ENCODE measurements at regions not wholly inside any gene's neighbourhood (a gene's known extent, or its start where the extent isn't known, plus 50 kb on each side); places are given as distances from the start of the nearest gene placed in this dataset.

DNA sequence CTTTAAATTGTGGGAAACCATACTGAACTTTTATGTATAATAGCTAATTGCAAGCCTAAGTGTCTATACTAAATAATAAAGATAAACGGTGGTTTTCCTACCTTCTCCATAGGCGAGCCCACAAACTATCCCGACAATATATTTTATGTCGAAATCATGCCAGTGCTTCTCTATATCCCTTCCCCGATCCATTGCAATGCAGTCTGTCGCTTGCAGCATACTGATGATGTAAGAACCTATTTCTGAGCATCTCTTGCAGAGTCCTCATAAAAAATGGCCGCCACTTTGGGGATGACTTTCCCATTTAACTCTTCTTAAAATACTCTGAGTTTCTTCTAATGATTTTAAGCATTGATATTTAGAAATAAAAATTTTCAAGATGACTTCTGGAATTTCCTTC lies 58.1 kb upstream of the TLR3 start:
- H3K9me3 Mint-ChIP-seq, result no peaks in the 10 kb centered on the region
- TF ChIP-seq CTCF (conservative IDR thresholded peaks at IDR 0.05), result no peak
- H3K4me1 Mint-ChIP-seq, result no peaks in the 10 kb centered on the region
- no peak for DNase-seq (ENCODE audit: low read depth, low spot score)
- H3K4me3 Mint-ChIP-seq, result no peak overlapping the region
- H3K27ac Mint-ChIP-seq (ENCODE audit: unreplicated experiment), result no peak overlapping the region
- no peaks in the 10 kb centered on the region for H3K36me3 Mint-ChIP-seq (ENCODE audit: low read depth)
- no peaks in the 10 kb centered on the region for H3K27me3 Mint-ChIP-seq (ENCODE audit: low read depth)

GRCh38 chr4:186012071-186012470 lies 56.9 kb upstream of the TLR3 start:
- H3K4me3 Mint-ChIP-seq, result no peak overlapping the region
- no peaks in the 10 kb centered on the region for H3K36me3 Mint-ChIP-seq (ENCODE audit: low read depth)
- H3K27ac Mint-ChIP-seq (ENCODE audit: unreplicated experiment), result no peak overlapping the region
- no peaks in the 10 kb centered on the region for H3K9me3 Mint-ChIP-seq
- H3K4me1 Mint-ChIP-seq, result no peaks in the 10 kb centered on the region
- no peak for DNase-seq (ENCODE audit: low read depth, low spot score)
- H3K27me3 Mint-ChIP-seq (ENCODE audit: low read depth), result no peaks in the 10 kb centered on the region
- TF ChIP-seq CTCF (conservative IDR thresholded peaks at IDR 0.05), result no peak

DNA sequence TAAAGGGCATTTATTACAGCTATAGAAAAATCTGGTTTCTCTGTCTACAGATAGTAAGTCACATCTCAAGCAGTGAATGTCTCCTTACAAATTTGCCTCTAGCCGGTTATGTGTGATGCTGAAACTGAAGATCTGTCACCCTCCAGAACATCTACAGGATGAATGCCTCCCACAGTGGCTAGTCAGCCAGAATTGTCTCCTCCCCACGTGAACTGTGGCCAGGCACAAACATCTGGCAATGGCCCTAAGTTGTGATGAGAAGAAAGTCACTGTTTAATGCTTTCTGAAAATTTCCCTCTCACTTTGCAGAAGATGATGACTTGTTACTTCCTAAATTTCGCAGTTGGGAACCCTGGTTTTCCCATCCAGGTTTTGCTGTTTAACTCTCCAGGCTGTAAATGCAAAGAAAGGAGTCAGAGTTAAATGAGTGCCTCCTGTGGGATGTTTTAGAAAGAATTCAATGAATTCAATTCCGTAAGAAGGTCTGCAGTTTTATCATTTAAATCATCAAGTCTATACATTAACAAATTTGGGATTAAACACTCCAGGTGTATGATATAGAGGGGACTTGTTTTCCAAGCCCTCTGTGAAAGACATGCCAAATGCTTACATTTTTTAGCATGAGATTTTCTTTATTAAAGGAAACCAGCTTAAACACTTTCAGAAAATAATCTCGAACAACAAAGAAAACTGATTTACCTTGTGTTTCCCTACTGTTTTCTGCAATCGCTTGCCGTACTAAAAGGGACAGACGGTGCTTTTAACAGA lies 55.4 kb upstream of the TLR3 start:
- no peaks in the 10 kb centered on the region for H3K4me1 Mint-ChIP-seq
- no peaks in the 10 kb centered on the region for H3K27me3 Mint-ChIP-seq (ENCODE audit: low read depth)
- TF ChIP-seq CTCF (conservative IDR thresholded peaks at IDR 0.05), result no peak
- H3K36me3 Mint-ChIP-seq (ENCODE audit: low read depth), result no peaks in the 10 kb centered on the region
- H3K9me3 Mint-ChIP-seq, result no peaks in the 10 kb centered on the region
- H3K27ac Mint-ChIP-seq (ENCODE audit: unreplicated experiment), result no peak overlapping the region
- H3K4me3 Mint-ChIP-seq, result no peak overlapping the region
- DNase-seq (ENCODE audit: low read depth, low spot score), result no peak

DNA sequence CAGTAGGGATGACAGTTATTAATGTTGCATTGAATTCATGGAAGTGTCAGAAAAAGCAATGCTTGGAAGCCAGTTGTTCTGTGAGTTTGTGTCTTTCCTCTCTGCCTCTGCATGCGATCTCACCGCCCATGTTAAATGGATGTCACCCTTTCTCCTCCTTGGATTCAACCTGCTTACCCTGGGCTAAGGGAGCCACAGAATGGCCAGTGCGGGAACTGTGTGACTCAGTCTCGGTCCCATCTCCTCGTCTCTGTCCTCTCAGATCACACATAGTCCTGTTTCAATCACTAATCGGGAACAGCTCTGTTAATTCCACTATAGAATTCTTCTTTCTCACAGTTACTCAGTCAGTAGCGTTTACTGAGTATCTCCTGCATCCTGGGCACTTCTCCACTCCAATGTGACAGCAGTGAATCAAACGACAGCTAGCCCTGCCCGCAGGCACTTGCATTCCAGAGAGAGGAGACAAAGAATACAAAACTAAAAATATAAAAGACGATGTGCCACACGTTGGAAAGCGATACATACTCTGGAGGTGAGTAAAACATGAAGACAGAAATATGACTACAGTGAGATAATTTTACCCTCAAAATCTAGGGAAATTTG lies 53.6 kb upstream of the TLR3 start:
- TF ChIP-seq CTCF (conservative IDR thresholded peaks at IDR 0.05), result no peak
- no peak for DNase-seq (ENCODE audit: low read depth, low spot score)
- Mint-ChIP-seq H3K4me1 (no peaks in the 10 kb centered on the region), H3K9me3 (no peaks in the 10 kb centered on the region), H3K4me3 (no peak overlapping the region), H3K36me3 (ENCODE audit: low read depth) (no peaks in the 10 kb centered on the region), H3K27ac (ENCODE audit: unreplicated experiment) (no peak overlapping the region), H3K27me3 (ENCODE audit: low read depth) (no peaks in the 10 kb centered on the region)

DNA sequence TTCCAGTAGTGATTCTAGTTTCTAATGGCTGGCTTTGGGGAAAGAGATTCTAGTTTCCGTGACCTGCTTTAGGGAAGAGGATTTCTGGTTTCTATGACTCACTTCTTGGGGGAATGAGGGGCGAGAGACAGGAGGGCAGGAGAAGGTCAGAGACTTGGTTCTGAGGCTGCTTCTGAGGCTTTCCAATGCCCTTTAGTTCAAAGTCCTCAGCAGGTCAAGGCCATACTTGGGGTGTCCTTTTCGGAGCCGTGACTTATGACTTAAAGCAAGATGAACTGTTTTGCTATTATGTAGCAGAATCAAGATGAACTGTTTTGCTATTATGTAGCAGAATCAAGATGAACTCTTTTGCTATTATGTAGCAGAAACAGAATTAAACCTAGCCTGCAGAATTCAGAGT lies 52.2 kb upstream of the TLR3 start:
- Mint-ChIP-seq H3K27me3 (ENCODE audit: low read depth) (no peaks in the 10 kb centered on the region), H3K4me1 (peaks cover 13% of the 10 kb centered on the region), H3K4me3 (no peak overlapping the region), H3K9me3 (no peaks in the 10 kb centered on the region), H3K27ac (ENCODE audit: unreplicated experiment) (no peak overlapping the region), H3K36me3 (ENCODE audit: low read depth) (no peaks in the 10 kb centered on the region)
- no peak for TF ChIP-seq CTCF (conservative IDR thresholded peaks at IDR 0.05)
- no peak for DNase-seq (ENCODE audit: low read depth, low spot score)

Measured in neural crest cell (in vitro differentiated cells).